ENCODE measurements at regions not wholly inside any gene's neighbourhood (a gene's known extent, or its start where the extent isn't known, plus 50 kb on each side); places are given as distances from the start of the nearest gene placed in this dataset.

- DNase-seq (ENCODE audit: low read depth), result no peak
- no peak for TF ChIP-seq CTCF (conservative IDR thresholded peaks at IDR 0.05; ENCODE audit: low read depth, low read length)
- H3K4me3 ChIP-seq (ENCODE audit: low read depth, low read length), result no peak overlapping the region
These were observed 530.9 kb upstream of the TYRP1 start for GRCh38 chr9:12162181-12162815.

- no peak for DNase-seq (ENCODE audit: low read depth)
- H3K4me3 ChIP-seq (ENCODE audit: low read depth, low read length), result no peak overlapping the region
- no peak for TF ChIP-seq CTCF (conservative IDR thresholded peaks at IDR 0.05; ENCODE audit: low read depth, low read length)
These were observed 529.3 kb upstream of the TYRP1 start for GRCh38 chr9:12163723-12164458.

- H3K4me3 ChIP-seq (ENCODE audit: low read depth, low read length), result no peak overlapping the region
- TF ChIP-seq CTCF (conservative IDR thresholded peaks at IDR 0.05; ENCODE audit: low read depth, low read length), result no peak
- DNase-seq (ENCODE audit: low read depth), result no peak
These were observed 526.7 kb upstream of the TYRP1 start for GRCh38 chr9:12166518-12166917.

- no peak overlapping the region for H3K4me3 ChIP-seq (ENCODE audit: low read depth, low read length)
- DNase-seq (ENCODE audit: low read depth), result no peak
- TF ChIP-seq CTCF (conservative IDR thresholded peaks at IDR 0.05; ENCODE audit: low read depth, low read length), result no peak
These were observed 522.7 kb upstream of the TYRP1 start for GRCh38 chr9:12170456-12170855.

GRCh38 chr9:12178634-12179033 is 514.6 kb upstream of the TYRP1 start:
- DNase-seq (ENCODE audit: low read depth), result no peak
- H3K4me3 ChIP-seq (ENCODE audit: low read depth, low read length), result no peak overlapping the region
- no peak for TF ChIP-seq CTCF (conservative IDR thresholded peaks at IDR 0.05; ENCODE audit: low read depth, low read length)

- TF ChIP-seq CTCF (conservative IDR thresholded peaks at IDR 0.05; ENCODE audit: low read depth, low read length), result no peak
These were observed 510.4 kb upstream of the TYRP1 start for GRCh38 chr9:12182806-12183205.

GRCh38 chr9:12183321-12183720 is 509.9 kb upstream of the TYRP1 start:
- H3K4me3 ChIP-seq (ENCODE audit: low read depth, low read length), result no peak overlapping the region
- TF ChIP-seq CTCF (conservative IDR thresholded peaks at IDR 0.05; ENCODE audit: low read depth, low read length), result no peak
- DNase-seq (ENCODE audit: low read depth), result no peak

More at GRCh38 chr9:12182806-12183205, 510.4 kb upstream of the TYRP1 start:
- no peak overlapping the region for H3K4me3 ChIP-seq (ENCODE audit: low read depth, low read length)
- no peak for DNase-seq (ENCODE audit: low read depth)
